ENCODE measurements at regions not wholly inside any gene's neighbourhood (a gene's known extent, or its start where the extent isn't known, plus 50 kb on each side); places are given as distances from the start of the nearest gene placed in this dataset.

DNA sequence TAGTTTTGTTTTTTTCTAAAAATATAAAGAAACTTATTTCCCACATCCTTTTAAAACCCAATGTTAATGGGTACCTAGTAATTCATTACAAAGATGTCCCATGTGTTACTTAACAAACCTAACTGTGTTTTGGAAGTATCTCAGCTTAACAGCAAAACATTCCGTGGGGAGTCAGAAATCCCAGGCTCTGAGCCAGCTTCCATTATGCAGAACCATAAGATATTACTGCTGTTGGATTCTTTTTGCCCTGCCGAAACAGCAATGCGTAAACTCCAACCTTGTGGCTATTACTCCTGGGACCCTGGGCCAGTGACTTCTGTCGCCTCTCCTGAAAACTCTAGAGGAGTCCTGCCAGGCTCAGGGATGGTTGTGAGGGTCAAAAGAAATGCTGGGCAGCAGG is 174.1 kb downstream of the UXS1 start:
- peaks cover 8 to 28% (median 23%) of the 10 kb centered on the region in 3 donors for H3K4me1 ChIP-seq
- no peak overlapping the region for H3K4me3 ChIP-seq
- 3 to 30% methylated on average over 3 to 4 of the region's 4 CpGs for WGBS, 2 donors (ENCODE audit: low coverage in 1 of 2)
- no peak for ATAC-seq
- H3K27ac ChIP-seq = peak overlapping the region in 3 of 4 donors; percentile 52 to 74 (median 64)
- TF ChIP-seq EP300 (IDR thresholded peaks at IDR 0.05) (no peak), POLR2A (IDR thresholded peaks at IDR 0.05) (no peak), POLR2AphosphoS5 (IDR thresholded peaks at IDR 0.05) (peak; percentile 23)
- TF ChIP-seq, protein P1, sequence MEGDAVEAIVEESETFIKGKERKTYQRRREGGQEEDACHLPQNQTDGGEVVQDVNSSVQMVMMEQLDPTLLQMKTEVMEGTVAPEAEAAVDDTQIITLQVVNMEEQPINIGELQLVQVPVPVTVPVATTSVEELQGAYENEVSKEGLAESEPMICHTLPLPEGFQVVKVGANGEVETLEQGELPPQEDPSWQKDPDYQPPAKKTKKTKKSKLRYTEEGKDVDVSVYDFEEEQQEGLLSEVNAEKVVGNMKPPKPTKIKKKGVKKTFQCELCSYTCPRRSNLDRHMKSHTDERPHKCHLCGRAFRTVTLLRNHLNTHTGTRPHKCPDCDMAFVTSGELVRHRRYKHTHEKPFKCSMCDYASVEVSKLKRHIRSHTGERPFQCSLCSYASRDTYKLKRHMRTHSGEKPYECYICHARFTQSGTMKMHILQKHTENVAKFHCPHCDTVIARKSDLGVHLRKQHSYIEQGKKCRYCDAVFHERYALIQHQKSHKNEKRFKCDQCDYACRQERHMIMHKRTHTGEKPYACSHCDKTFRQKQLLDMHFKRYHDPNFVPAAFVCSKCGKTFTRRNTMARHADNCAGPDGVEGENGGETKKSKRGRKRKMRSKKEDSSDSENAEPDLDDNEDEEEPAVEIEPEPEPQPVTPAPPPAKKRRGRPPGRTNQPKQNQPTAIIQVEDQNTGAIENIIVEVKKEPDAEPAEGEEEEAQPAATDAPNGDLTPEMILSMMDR (IDR thresholded peaks at IDR 0.05) = no peak
- H3K9me3 ChIP-seq = no peaks in the 10 kb centered on the region
- H3K36me3 ChIP-seq = no peaks in the 10 kb centered on the region
- H3K27me3 ChIP-seq = no peaks in the 10 kb centered on the region

- H3K4me1 ChIP-seq = peaks cover 8 to 28% (median 23%) of the 10 kb centered on the region in 3 donors
- TF ChIP-seq, protein P1 (IDR thresholded peaks at IDR 0.05) = no peak
- TF ChIP-seq POLR2AphosphoS5 (IDR thresholded peaks at IDR 0.05) = no peak
- TF ChIP-seq POLR2A (IDR thresholded peaks at IDR 0.05) = no peak
- no peak for TF ChIP-seq EP300 (IDR thresholded peaks at IDR 0.05)
- H3K9me3 ChIP-seq = no peaks in the 10 kb centered on the region
- H3K36me3 ChIP-seq = no peaks in the 10 kb centered on the region
- WGBS, 2 donors (ENCODE audit: low coverage in 1 of 2) = 41 to 42% methylated on average over 2 to 4 of the region's 5 CpGs
- H3K27ac ChIP-seq = no peak overlapping the region
- ATAC-seq = no peak
- H3K27me3 ChIP-seq = no peaks in the 10 kb centered on the region
- no peak overlapping the region for H3K4me3 ChIP-seq
Observed at GRCh38 chr2:106018141-106018540, 176.0 kb downstream of the UXS1 start.

DNA sequence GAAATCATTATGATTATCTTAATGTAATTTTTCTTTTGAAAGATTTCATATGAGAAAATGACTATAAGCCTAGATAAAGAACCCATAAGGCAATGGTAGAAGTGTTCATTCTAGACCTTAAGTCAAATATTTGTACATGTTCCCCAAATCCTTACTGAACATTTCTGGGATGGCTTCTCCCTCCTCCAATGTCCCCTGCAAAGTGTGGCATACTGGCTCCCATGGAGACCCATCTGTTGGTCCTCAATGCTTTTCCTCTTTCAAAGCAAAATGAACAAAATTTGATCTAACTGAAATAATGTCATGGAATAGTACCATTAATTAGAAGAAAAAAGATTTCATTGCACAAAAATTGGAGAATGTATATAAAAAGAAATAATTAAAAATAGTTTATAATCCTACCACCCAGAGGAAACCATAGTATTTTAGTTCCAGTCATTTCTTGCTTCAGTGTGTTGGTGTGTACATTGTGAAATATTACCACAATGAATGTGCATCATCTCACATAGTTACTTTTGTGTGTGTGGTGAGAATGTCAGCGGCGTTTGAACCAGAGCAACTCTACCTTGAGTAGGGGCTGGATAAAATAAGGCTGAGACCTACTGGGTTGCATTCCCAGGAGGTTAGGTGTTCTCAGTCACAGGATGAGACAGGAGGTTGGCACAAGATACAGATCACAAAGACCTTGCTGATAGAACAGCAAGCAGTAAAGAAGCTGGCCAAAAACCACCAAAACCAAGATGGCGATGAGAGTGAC is 181.3 kb downstream of the UXS1 start:
- no peak overlapping the region for H3K4me3 ChIP-seq
- no peak overlapping the region for H3K27ac ChIP-seq
- TF ChIP-seq EP300 (IDR thresholded peaks at IDR 0.05) (no peak), POLR2A (IDR thresholded peaks at IDR 0.05) (no peak), POLR2AphosphoS5 (IDR thresholded peaks at IDR 0.05) (no peak)
- TF ChIP-seq, protein P1 (IDR thresholded peaks at IDR 0.05) = no peak
- H3K9me3 ChIP-seq = peaks cover 0 to 2% (median 0%) of the 10 kb centered on the region in 3 donors
- H3K36me3 ChIP-seq = no peaks in the 10 kb centered on the region
- H3K27me3 ChIP-seq = no peaks in the 10 kb centered on the region
- WGBS, 2 donors (ENCODE audit: low coverage in 1 of 2) = 74 to 82% methylated on average over 2 to 3 of the region's 3 CpGs
- no peaks in the 10 kb centered on the region for H3K4me1 ChIP-seq
- ATAC-seq = no peak

DNA sequence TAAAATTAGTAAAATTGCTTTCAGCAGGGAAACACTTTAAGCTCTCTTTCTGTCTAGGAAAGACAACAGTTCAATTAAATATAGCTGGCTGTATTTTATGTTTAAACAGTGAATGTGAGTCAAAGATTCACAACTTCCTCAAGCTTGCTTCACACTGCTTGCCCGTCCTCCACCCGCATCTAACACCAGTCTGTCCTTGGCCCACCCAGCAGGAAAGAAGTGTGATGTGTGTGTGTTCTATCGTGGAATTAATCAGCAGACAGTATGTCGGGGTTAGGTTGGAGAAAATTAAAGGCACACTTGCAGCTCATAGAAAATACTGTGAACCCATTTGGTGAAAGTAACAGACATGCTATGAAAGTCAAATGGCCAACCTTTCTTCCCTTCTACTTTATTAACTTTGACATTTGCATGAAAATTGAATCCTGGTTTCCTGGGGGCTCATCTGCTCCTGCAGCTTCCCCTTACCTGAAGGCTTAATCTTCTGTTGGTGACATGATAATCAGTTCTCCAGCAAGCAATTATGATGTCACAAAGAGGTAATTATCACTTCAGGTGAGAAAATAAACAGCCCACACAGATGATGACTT is 182.0 kb downstream of the UXS1 start:
- H3K36me3 ChIP-seq = no peaks in the 10 kb centered on the region
- H3K9me3 ChIP-seq = peaks cover 0 to 9% (median 0%) of the 10 kb centered on the region in 3 donors
- H3K4me3 ChIP-seq = no peak overlapping the region
- H3K4me1 ChIP-seq = no peaks in the 10 kb centered on the region
- no peak for ATAC-seq
- no peaks in the 10 kb centered on the region for H3K27me3 ChIP-seq
- TF ChIP-seq, protein P1 (IDR thresholded peaks at IDR 0.05) = no peak
- TF ChIP-seq POLR2A (IDR thresholded peaks at IDR 0.05) (no peak), POLR2AphosphoS5 (IDR thresholded peaks at IDR 0.05) (no peak), EP300 (IDR thresholded peaks at IDR 0.05) (no peak)
- no peak overlapping the region for H3K27ac ChIP-seq
- WGBS, 2 donors (ENCODE audit: low coverage in 1 of 2) = 71% methylated on average over 3 to 4 of the region's 4 CpGs

DNA sequence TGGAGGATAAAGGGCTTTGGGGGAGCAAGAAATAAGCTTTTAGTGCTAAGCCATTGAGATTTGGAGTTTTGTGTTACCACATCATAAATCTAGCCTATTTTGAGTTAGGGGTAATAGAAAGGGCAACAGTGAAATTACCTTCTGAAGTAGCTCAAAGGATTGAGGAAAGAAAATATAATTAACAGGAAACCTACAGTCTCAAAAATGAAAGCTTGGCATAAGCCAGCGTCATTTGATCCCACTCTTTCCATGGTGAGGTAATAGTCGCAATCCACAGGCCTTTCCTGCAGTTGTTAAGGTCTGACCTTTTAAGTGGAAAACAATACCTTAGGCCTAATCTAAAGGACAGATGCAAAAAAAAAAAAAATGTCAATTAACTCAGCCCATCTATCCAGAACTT is 182.7 kb downstream of the UXS1 start:
- no peak for TF ChIP-seq POLR2A (IDR thresholded peaks at IDR 0.05)
- TF ChIP-seq, protein P1 (IDR thresholded peaks at IDR 0.05) = no peak
- TF ChIP-seq EP300 (IDR thresholded peaks at IDR 0.05) = no peak
- no peak for TF ChIP-seq POLR2AphosphoS5 (IDR thresholded peaks at IDR 0.05)
- H3K9me3 ChIP-seq = peaks cover 0 to 9% (median 0%) of the 10 kb centered on the region in 3 donors
- WGBS, 2 donors (ENCODE audit: low coverage in 1 of 2) = 83 to 90% methylated on average over 2 of the region's 2 CpGs
- H3K27me3 ChIP-seq = no peaks in the 10 kb centered on the region
- peak overlapping the region in 1 of 4 donors; percentile 37 for H3K27ac ChIP-seq
- no peak overlapping the region for H3K4me3 ChIP-seq
- no peaks in the 10 kb centered on the region for H3K36me3 ChIP-seq
- no peak for ATAC-seq
- no peaks in the 10 kb centered on the region for H3K4me1 ChIP-seq
